CD4-positive, alpha-beta T cell treated with Interleukin-4 for 4 hours (primary cell): ENCODE measurements at regions not wholly inside any gene's neighbourhood (a gene's known extent, or its start where the extent isn't known, plus 50 kb on each side); places are given as distances from the start of the nearest gene placed in this dataset.

Experiments used
- DNase-seq: peaks from one replicate; pipeline ENCODE4 v3.0.0-alpha.2; 2020

- no peak for DNase-seq
Measured at GRCh38 chr15:39051626-39052322, 487.2 kb upstream of the RASGRP1 start.

- DNase-seq = no peak
Measured at GRCh38 chr15:39052323-39052705, 487.7 kb upstream of the RASGRP1 start.

- DNase-seq = no peak
Measured at GRCh38 chr15:39053480-39053879, 488.9 kb upstream of the RASGRP1 start.

GRCh38 chr15:39054128-39054732 lies 489.6 kb upstream of the RASGRP1 start:
- no peak for DNase-seq

GRCh38 chr15:39056357-39056756 lies 491.7 kb upstream of the RASGRP1 start:
- DNase-seq = no peak

GRCh38 chr15:39058351-39059131 lies 493.9 kb upstream of the RASGRP1 start:
- DNase-seq = no peak

GRCh38 chr15:39059917-39060316 lies 495.3 kb upstream of the RASGRP1 start:
- DNase-seq = no peak

GRCh38 chr15:39061952-39062464 lies 497.4 kb upstream of the RASGRP1 start:
- DNase-seq = no peak

GRCh38 chr15:39066677-39067076 lies 502.1 kb upstream of the RASGRP1 start:
- DNase-seq = no peak

- no peak for DNase-seq
Measured at GRCh38 chr15:39074341-39074985, 506.4 kb upstream of the THBS1 start.

GRCh38 chr15:39075311-39075710 lies 505.6 kb upstream of the THBS1 start:
- DNase-seq = no peak

- DNase-seq = no peak
Measured at GRCh38 chr15:39075756-39076341, 505.0 kb upstream of the THBS1 start.

GRCh38 chr15:39078026-39078425 lies 502.9 kb upstream of the THBS1 start:
- DNase-seq = no peak

- no peak for DNase-seq
Measured at GRCh38 chr15:39079296-39079847, 501.5 kb upstream of the THBS1 start.

GRCh38 chr15:39083213-39083612 lies 497.7 kb upstream of the THBS1 start:
- DNase-seq = no peak

GRCh38 chr15:39084674-39085530 lies 496.0 kb upstream of the THBS1 start:
- DNase-seq = no peak

GRCh38 chr15:39086641-39087040 lies 494.2 kb upstream of the THBS1 start:
- no peak for DNase-seq

GRCh38 chr15:39088156-39088555 lies 492.7 kb upstream of the THBS1 start:
- no peak for DNase-seq

GRCh38 chr15:39092354-39092753 lies 488.5 kb upstream of the THBS1 start:
- DNase-seq = no peak

GRCh38 chr15:39092761-39093160 lies 488.1 kb upstream of the THBS1 start:
- DNase-seq = no peak

GRCh38 chr15:39094116-39094515 lies 486.8 kb upstream of the THBS1 start:
- DNase-seq = no peak
